HG02642 (cell line): ENCODE measurements at regions not wholly inside any gene's neighbourhood (a gene's known extent, or its start where the extent isn't known, plus 50 kb on each side); places are given as distances from the start of the nearest gene placed in this dataset.

Source experiments
- ATAC-seq: cut with Tn5 transposase; IDR thresholded peaks from one replicate; pipeline ENCODE4 v1.9.1; 2021; ENCODE audit warnings: mild to moderate bottlenecking; ENCODE audit not compliant: unreplicated experiment, poor library complexity

DNA sequence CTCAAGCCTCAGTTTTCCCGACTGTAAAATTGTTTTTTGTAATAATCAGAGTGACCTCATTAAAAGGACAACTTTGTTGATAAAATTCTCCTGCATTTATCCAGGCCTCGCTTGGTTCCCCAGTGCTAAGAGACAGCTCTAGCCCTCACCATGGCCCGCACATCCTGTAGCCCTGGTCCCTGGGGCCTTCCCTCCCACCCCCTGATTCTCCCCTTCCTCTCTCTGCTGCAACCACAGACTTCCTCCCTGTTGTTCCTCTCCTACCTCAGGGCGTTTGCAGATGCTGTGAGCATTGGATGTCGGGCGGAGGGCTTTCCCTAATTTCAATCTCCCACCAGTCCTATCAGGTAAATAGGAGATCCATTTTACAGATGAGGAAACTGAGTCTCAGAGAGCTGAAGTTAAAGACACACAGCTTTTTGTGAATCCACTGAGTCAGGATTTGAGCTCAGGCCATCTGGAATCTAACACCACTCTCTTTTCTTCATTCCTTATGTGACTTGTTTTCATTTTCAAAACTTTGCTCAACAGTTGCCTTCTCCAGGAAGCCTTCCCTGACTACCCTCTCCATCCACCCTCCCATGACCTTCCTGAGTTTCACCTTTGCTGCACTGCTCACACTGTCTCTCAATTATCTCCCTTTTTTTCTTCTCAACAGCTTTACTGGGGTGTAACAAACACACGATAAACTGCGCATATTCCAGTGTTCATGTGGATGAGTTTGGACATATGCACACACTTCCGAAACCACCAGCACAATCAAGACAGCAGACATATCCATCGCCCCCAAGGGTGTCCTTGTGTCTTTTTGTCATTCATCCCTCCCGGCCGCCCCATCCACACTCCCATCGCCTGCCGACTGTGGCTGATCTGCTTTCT is 107.1 kb downstream of the CEBPB start:
- no peak for ATAC-seq

DNA sequence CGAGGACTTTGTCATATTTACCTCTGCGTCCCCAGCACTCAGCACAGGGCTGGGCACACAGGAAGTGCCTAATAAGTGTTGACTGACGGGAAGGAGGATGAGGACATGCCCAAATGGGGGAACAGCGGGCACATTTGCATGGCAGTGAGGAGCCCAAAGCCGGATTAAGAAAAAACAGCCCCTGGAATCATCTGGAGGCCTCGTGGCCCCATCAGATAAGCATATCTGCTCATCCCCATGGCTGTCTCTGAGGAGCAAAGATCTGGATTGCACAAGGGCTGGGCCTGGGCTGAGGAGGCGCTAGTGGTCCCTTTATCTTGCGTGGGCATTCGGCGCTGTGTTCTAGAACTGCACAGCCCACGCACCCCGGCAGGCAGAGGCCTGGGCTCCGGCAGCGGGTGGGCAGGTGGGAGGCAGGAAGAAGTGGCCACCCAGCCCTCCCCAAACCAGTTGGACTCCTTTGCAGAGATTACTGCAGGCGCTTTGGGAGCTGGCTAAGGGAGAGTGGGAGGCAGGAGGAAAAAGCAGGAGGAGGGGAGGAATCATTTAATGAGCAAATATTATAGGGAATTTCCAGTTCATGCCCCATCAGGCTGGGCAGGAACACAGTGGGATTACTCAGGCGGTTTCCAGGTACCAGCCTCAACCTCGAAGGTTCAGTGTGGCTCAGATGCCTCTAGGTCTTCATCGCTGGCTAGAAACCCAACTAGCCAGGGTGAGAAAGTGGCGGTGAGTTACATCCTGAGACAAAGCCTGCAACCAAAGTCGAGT is 108.1 kb downstream of the CEBPB start:
- ATAC-seq: no peak

DNA sequence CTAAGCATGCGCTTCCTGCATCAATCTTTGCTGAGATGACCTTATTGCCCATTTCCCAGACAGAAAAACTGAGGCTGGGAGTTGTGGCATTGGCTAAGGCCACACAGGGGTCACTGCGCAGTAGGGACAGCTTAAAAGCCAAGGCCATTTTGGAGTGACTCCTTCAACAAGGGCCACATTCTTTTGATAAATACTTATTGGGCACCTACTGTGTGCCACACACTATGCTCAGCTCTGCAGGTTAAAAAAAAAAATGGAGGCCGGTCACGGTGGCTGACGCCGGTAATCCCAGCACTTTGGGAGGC is 108.6 kb downstream of the CEBPB start:
- ATAC-seq: no peak

DNA sequence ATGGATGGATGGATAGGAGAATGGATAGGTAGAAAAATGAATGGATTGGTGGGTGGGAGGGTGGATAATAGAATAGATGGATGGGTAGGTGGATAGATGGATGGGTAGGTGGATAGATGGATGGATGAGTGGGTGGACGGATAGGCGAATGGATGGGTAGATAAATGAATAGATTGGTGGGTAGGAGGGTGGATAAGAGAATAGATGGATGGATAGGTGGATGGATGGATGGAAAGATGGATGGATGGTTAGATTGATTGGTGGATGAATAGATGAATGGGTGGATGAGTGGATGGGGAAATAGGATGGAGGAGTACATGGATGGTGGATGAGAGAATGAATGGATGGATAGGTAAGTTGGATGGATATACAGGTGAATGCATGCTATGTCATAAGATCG is 110.5 kb downstream of the CEBPB start:
- ATAC-seq: no peak

DNA sequence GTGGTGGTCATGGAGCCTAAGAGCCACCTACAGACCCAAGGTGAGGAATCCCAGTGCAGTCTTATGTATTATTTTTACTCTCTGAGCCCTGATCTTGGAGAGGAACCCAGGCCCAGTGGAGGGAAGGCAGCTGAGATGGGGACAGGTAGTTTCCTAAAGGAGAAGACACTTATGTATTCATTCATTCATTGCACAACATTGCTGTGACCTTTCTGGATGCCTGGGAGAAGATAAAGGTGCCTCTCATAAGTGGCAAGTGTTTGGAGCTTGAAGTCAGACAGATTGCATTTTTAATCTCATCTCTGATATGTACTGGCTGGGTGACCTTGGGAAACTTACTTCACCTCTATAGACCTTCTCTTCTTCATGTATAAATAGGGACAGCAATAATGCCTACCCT is 111.1 kb downstream of the CEBPB start:
- ATAC-seq: no peak

DNA sequence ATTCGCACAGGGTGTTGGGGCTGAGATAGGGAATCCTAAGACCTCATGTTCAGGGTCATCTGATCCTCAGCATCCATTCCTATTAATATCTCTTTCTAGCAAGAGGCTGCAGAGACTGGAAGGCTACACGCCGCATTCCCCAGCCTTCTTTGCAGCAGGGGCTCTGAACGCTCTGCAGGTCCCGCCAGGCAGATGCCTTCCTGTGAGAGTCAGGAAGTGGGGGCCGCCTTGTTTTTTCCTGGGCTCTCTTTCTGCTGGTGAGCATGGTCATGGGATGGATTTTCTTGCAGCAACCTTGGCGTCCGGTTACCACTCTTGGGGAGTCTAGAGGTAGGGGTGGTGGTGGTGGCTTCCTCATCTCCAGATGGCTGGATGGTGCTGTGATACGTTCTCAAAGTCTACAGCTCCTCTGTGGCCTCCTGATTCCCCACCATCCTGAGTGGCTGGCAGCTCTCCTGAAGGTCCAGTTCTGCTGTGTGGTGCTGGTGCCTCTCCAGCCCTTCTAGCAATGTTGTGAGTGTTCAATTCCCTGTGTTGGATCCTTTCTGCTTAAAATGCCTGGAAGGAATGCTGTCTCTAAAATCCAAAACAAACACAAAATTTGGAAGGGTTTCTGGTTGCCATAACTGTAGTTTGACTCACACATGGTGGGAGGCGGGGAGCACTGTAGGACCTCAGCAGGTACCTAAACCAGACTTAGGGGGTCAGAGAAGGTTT is 111.9 kb downstream of the CEBPB start:
- ATAC-seq: no peak

DNA sequence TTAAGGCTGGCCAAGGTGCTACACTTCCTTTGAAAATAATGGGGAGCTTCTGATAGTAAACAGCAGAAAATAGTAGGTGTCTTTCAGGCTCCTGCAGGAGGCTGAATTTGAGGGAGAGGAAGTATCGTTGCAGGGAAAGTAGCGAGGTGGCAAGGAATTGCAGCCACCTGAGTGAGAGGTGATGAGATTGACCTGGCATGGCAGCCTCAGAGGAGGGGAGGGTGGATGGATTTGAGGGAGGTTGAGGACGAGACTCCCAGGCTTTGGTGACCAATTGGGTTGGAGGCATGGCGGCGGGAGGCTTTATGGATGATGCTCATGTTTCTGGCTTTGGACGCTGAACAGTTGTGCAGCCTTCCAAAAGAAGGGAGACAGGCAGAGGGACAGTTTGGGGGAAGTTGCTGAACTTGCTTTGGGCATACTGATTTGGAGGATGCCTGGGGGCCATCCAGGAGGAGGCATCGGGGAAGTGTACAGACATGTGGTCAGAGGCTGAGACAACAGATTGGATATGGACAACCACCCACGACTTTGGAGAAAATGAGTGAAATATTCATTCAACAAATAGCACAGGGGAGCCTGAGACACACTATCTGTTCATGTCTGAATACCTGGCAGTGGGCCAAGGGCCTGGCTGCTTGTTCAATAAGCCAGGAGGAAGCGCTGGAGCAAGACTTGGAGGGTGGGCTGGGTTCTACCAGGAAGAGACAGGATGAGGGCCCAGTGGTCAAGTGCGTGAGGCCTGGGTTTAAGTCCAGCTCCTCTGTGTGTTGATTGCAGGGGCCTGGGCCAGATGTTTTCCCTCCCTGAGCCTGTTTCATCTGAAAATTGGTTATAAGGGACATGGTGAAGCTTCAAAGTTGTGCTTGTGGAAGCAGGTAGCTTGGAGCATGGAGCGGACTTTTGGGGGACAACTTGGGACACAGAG is 113.2 kb downstream of the CEBPB start:
- no peak for ATAC-seq

DNA sequence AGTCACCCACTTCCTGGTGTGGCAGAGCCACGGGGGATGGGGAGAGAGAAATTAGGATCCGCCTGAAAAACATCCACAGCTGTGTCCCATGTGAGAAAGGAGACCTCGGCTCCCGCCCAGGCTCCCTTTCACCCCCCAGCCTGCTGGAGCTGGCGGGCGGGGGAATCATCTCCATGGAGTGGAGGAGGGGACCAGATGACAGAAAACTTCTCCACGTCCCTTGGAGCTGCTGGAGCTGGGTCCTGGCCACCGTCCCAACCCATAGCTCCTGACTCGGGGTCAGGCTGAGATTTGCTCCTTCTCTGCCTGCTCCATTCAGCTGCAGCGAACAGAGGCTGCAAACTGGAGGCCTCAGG is 113.8 kb downstream of the CEBPB start:
- no peak for ATAC-seq

DNA sequence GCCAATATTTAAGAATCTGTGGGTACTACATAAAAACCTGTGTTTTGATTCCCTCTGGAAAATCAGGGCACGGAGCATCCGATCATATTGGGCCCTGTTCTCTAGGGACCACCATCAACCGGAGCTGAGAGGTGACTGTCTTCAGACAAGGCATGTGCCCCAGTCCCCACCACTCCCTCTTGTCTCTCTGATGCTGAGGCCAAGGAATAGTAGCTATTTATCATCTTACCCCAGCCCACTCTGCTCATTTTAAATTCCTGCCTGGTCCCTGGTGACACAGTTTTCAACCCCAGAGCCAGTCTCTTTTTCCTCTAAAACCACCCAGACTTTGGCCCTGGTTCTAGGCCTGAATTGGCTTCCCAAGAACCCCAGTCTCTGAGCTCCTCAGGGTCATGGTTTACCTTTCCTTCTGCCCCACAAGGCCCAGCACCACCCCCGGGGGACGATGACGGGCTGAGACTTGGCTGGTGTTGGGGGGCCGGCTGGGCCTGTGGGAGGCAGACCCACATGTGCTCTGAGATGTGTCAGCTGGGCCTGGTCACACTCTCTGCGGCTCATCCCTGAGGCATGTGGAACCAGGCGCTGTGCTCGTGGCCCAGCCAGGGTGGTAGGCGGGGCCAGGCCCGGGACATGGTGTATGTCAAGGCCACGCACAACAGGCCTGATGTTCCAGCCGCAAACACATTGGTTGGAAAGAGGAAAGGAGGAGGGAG is 114.4 kb downstream of the CEBPB start:
- no peak for ATAC-seq

DNA sequence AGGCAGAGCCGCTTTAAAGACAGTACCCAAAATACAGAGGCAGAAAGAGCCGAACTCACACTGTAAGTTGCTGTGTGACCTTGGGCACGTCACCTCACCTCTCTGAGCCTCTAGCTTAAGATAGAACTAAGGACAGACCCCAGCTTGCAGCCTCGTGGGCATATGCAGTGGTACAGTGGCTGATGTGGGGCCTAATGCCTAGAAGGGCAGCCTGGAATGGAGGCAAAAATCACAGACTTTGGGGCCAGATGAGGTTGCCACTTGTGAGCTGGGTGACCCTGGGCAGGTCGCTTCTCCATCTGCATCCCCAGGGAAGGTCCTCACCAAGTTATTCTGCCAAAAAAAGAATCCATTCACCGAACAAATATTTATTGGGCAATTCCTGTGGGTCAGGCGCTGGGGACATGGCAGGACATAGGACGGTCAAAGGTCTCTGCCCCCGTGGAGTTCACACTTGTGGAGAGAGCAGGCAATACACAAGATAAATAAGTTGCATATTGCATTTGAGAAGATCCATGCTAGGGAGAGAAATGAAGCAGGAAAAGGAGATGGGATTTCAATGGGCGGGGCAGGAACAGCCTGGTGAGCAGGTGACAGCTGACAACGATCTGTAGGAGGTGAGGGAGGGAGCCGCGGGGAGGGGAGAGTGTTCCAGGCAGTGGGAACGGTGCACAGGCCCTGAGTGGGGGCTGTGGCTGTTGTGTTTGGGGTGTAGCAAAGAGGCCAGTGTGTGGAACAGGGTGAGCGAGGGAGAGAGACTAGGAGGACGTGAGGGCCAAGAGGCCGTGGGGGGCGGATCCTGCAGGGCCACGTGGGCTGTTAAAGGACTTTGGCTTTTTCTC is 115.2 kb downstream of the CEBPB start:
- ATAC-seq: no peak

DNA sequence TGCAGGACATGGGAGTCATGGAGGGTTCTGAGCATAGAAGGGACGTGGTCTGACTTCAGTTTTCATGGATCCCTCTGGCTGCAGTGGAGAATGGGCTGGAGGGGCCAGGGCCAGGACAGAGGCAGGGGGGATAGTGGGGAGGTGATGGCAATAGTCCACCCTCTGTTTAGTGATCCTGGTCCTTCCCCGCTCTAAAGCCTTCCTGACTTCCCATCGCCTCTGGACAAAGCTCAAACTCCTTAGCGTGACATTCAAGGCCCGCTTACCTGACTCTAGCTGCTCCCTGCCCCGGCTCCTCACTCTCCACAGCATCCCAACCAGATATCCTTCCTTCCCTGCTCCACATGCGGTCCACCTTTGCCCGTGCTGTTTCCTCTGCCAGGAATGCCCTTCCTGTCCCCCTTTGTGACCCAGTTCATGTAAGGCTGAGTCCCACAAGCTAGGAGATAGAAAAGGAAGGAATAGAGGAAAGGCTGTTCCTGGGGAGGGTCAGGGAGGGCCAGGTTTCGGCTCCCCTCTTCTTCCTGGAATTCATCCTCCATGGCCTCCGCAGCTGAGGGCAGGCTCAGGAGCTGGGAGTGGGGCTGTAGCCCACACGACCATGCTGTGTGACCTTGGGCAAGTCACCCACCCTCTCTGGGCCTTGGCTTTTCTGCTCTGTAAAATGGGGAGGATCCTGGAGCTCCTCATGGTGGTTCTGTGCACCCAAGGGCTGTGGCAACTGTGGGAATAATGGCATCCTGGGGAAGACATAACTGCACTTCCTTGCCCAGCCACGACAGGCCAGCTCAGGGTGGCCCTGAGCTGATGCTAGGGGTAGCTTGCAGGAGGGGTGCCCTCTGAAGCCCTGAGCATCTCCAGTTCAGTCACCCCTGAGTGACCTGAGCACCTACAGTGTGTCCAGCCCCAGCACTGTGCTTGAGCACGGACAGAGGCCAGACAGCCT is 116.1 kb downstream of the CEBPB start:
- ATAC-seq: no peak

DNA sequence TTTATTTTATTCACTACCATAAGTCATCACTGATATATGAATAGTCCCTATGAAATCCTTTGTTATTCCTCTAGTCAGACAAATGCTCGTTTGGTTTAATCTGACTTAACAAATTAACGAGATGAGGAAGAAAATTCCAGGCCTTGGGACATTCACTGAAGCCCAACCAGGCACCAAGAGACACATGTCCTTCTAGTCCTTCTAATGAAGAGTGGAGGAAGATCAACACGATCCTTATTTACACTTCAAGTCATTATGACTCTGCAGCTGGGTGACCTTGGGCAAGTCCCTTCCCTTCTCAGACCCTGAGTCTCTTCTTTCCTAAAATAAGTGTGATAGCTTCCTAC is 117.5 kb downstream of the CEBPB start:
- ATAC-seq: no peak

DNA sequence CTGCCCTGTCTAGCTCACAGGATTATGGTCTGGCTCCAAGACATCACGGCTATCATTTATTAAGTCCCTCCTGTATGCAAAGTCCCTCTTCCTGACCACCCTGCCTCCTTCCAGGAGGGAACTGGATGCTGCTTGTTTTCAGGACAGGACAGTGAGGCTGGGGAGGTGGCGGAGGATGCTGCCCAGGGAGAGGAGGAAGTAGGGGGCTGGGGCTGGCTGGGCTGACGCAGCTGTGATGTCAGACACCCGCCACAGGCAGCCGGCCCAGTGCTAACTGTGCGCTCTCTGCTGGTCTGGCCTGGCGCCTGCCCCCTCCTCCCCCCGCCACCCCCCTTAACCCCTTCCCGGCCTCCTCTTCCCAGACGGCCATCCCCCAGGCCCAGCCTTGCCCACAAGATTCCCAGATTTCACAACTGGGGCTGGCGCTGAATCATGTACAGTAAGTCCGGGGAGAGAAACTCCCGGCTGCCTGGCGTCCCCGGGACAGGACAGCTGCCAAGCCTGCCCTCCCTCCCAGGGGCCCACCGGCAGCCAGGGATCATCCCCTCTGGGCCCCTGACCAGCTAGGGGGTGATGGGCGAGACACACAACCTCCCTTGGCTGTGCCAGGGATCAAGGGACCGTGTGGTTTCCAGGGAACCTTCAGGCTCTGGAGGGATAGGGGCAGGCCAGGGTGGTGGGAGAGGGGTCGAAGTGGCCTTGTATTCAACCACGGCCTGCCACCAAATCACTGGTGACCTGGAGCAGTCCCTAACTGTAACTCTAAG is 118.1 kb downstream of the CEBPB start:
- no peak for ATAC-seq

DNA sequence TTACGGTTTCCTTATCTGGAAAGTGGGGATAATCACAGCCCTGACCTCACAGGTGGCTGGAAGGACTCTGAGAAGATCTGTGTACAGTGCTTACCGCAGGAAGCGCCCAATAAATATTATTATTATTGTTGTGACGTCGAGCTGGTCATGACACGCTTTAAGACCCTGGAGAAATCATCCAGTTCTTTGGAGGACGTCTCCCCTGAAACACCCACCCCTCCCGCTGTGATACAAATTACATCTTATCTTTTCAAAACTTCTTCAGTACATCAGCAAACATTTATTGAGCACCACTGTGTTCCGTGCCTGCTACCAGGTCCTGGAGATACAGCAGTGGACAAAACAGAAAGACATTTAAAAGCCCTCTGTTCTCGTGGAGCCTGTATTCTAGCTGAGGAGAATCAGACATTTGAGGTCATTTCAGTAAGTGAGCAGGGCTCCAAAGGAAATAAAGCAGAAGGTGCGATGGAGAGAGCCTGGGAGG is 118.7 kb downstream of the CEBPB start:
- ATAC-seq: no peak

DNA sequence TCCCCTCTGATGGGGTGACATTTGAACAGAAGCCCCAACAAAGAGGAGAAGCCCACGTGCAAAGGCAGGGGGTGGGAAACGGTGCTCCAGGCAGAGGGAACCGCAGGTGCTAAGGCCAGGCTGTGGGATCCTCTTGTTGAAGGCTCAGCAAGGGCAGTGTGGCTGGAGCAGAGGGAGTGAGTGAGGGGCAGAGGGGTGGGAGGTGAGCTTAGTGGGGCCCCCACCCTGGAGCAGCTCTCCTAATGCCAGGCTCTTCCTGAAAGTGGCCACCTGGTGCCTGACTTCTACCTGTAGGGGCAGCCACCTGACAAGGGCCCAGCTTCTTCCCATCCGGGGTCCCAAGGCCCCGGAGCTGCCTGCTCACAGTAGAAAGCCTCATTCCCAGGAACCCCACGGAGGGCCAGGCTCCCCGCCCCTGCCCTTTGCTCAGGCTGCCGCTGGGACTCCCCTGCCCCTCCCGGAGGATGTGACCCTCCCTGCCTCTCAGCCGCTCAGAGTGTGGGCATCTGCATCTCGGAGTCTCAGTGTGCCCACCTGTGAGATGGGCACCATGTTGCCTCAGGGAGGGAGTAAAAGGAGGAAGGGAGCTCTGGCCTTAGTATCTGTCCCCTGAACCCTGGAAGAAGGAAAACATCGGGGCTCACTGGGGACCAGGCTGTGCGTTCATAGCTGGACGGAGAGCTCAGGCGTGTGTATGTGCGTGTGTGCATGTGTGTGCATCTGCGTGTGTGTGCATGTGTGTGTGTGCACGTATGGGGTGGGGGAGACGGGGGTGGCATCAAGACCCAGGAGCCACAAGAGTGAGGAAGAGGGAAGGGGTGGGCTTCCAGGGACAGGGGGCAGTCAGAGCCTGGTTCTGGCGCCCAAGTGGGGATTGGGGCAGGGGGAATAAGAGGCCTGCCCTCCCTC is 119.4 kb downstream of the CEBPB start:
- no peak for ATAC-seq

DNA sequence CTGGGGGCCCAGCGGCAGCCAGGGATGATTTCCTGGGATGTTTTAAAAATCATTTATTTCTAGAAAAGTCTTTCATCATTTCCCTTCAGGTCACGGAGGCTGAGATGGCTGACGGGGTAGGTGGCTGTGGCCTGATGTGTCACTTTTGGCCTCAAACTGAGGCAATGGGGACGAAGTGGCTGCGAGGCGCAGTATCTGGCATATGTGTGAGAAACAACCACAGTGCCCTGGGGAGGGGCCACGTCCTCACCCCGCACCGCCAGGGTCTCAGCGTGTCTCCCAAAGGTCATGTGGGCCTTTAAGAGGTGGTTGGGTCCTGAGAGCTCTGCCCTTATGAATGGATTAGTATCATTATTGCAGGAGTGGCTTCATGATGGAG is 120.0 kb downstream of the CEBPB start:
- ATAC-seq: no peak
